ENCODE measurements at regions not wholly inside any gene's neighbourhood (a gene's known extent, or its start where the extent isn't known, plus 50 kb on each side); places are given as distances from the start of the nearest gene placed in this dataset.

- ATAC-seq (no peak), DNase-seq (no peak)
- Histone ChIP-seq H3K9me3 (no peaks in the 10 kb centered on the region), H3K27ac (no peak overlapping the region), H3K4me3 (no peak overlapping the region), H3K4me1 (peaks cover 0 to 2% (median 0%) of the 10 kb centered on the region in 12 donors), H3K36me3 (no peaks in the 10 kb centered on the region), H3K27me3 (peaks cover 0 to 10% (median 0%) of the 10 kb centered on the region in 9 donors)
- intact Hi-C loops (cut with DNase I): loop anchor here in 1 of 10 donors (10.0 kb wide), 1 partner anchor 138 kb away; no protein-coding TSS in a partner anchor
- WGBS, 4 donors: 84 to 89% (median 86%) methylated on average over 19 to 26 of the region's 26 CpGs
- TF ChIP-seq POLR2A (IDR thresholded peaks at IDR 0.05) (no peak), CTCF (IDR thresholded peaks at IDR 0.05) (no peak)
Measured at GRCh38 chr22:23397008-23397612, 183.0 kb downstream of the IGLL1 start.

GRCh38 chr22:23396362-23397007 lies 183.6 kb downstream of the IGLL1 start:
- intact Hi-C loops (cut with DNase I): loop anchor here in 1 of 10 donors (10.0 kb wide), 1 partner anchor 138 kb away; no protein-coding TSS in a partner anchor
- no peak for DNase-seq

GRCh38 chr22:23395530-23396361 lies 184.3 kb downstream of the IGLL1 start:
- Histone ChIP-seq H3K4me1 (no peaks in the 10 kb centered on the region), H3K4me3 (no peak overlapping the region), H3K27me3 (no peaks in the 10 kb centered on the region), H3K9me3 (no peaks in the 10 kb centered on the region), H3K27ac (no peak overlapping the region), H3K36me3 (no peaks in the 10 kb centered on the region)
- no peak for ATAC-seq
- TF ChIP-seq CTCF (IDR thresholded peaks at IDR 0.05) (no peak), POLR2A (IDR thresholded peaks at IDR 0.05) (no peak)
- 77 to 85% (median 83%) methylated on average over 9 to 14 of the region's 14 CpGs for WGBS, 4 donors
- intact Hi-C loops (cut with DNase I): loop anchor here in 2 of 10 donors (2.0 to 10.0 kb wide), 2 partner anchors 17 to 139 kb away; no protein-coding TSS in a partner anchor
- no peak for DNase-seq

More at GRCh38 chr22:23396362-23397007, 183.6 kb downstream of the IGLL1 start:
- 80 to 95% (median 81%) methylated on average over 6 to 8 of the region's 8 CpGs for WGBS, 4 donors
- ATAC-seq: no peak
- no peak overlapping the region for H3K27ac ChIP-seq
- no peak overlapping the region for H3K4me3 ChIP-seq
- H3K27me3 ChIP-seq: peaks cover 0 to 6% (median 0%) of the 10 kb centered on the region in 9 donors
- no peak for TF ChIP-seq CTCF (IDR thresholded peaks at IDR 0.05)
- no peak for TF ChIP-seq POLR2A (IDR thresholded peaks at IDR 0.05)
- H3K9me3 ChIP-seq: no peaks in the 10 kb centered on the region
- H3K4me1 ChIP-seq: no peaks in the 10 kb centered on the region
- H3K36me3 ChIP-seq: no peaks in the 10 kb centered on the region

Measured in heart left ventricle (tissue), 16 donors.